HG03342 (cell line): ENCODE measurements at regions not wholly inside any gene's neighbourhood (a gene's known extent, or its start where the extent isn't known, plus 50 kb on each side); places are given as distances from the start of the nearest gene placed in this dataset.

ENCODE experiments used
- ATAC-seq: cut with Tn5 transposase; IDR thresholded peaks from one replicate; pipeline ENCODE4 v1.9.1; 2021; ENCODE audit warnings: mild to moderate bottlenecking, moderate library complexity; ENCODE audit not compliant: unreplicated experiment

DNA sequence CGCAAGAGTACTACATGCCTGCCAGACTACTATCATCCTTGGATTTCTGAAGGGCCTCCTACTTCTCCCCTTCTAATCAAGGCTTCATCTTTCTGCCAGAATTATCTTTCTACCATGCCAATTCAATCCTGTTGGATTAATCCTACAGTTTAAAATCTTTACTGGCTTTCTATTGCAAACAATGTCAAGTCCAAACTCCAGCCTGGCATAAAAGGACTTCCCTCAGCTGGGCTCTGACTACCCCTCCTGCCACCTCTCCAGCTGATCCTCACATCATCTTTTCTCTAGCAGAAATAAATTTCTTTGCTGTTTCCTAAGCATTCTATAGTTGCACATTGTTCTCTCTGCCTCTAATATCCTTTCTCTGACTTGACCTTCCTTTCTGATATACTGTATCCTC is 119.7 kb upstream of the RAD23B start:
- no peak for ATAC-seq

DNA sequence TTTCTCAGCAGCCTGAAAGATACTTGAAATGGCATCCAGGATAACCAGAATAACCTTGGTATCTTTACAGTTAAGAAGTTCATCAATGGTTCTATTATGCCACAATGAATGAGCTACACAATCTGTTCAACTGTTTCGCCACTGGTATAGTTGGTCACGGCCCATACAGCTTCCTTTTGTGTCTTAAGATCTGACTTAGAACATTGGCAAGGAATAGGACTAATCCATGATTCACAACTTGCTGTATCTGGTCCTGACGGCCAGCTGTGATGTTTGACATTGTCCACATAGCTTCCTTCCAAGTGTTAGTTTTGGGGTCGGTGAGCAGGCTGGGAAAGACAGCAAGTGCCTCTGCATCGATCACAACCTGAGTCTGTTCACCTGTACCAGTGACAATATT is 113.3 kb upstream of the RAD23B start:
- ATAC-seq, result no peak

- ATAC-seq, result no peak
These were observed 112.3 kb upstream of the RAD23B start for GRCh38 chr9:107170801-107171200.

DNA sequence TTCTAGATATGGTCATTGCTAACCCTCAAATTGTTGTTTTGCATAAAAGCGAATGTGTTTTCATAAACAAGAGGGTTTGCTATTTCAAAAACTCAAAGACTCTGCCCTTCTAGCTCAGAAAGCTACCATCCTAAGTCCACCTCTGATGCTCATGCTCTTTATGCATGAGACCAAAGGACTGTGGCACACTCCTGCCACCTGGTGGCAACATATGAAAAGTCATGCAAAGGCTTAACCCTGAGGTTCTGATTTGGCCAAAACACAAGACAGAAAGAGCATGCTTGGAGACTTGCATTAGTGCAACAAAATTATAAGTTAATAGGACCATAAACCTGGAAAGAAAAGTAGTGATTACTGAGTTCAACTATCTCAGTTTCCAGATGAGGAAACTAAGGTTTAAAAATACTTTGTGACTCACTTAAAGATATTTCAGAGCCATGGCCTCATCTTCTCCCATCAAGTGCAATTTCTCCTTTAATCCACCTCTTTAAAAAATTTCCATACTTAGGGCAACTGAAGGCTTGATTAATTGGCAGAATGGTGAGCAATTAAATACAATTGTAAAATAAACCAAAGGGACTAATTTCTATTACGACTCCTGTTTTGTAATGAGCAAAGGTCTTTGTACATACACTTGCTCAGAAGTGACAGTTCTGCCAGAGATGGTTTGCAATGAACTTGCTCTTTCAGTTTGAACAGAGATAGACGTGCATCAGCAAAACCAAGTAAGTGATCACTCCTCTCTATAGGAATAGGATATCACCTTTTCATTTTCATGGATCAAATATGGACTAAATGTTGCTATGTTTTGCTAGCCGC is 110.7 kb upstream of the RAD23B start:
- ATAC-seq, result peak; percentile 64

DNA sequence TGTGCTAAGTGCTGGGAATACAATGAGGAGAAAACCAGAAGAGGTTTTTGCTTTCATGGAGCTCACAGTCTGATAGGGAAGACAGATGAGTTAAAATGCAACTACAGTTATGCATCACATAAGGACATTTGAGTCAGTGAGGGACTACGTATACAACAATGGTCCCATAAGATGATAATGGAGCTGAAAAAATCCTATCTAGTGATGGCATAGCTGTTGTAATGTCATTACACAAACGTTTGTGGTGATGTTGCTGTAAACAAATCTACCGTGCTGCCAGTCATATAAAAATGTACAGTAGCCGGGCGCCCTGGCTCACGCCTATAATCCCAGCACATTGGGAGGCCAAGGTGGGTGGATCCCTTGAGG is 110.1 kb upstream of the RAD23B start:
- peak; percentile 56 for ATAC-seq

DNA sequence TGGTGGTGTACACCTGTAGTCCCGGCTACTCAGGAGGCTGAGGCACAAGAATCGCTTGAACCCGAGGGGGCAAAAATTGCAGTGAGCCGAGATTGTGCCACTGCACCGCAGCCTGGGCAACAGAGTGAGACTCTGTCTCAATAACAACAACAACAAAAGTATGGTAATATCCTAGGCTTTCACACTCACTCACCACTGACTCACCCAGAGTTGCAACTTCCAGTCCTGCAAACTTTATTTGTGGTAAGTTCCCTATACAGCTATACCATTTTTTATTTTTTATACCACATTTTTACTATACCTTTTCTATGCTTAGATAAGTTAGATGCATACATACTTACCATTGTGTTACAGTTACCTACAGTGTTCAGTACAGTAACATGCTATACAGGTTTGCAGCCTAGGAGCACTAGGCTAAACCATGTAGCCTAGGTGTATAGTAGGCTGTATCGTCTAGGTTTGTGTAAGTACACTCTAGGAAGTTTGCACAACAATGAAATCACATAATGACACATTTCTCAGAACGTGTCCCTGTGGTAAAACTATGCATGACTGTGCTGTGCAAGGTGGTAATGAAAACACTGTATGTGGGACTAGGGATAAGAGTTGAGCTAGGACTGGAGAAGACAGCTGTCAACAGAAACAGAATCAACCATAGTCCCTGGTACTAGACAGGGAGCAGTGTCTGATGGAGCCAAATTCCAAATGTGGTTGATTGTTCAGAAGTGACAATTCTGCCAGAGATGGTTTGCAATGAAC is 109.5 kb upstream of the RAD23B start:
- no peak for ATAC-seq

DNA sequence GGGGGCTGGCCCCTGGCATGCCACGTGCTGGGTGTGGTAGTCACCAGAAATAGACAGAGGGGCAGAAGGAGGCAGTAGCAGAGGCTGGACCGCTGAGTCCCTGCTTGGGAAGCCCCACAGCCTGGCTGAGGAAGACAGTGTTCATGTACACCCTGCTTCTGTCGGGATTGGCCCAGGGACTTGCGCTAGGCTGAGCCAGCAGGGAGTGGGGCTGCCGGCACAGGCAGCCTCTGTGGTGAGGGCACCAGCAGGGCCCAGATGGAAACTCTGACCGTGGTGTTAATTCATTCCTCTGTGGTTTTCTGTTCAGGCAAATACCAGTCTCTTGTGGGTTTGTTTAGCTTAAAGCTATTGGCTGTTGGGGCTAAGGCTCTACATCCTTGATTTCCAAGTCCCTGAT is 108.6 kb upstream of the RAD23B start:
- ATAC-seq, result no peak

- no peak for ATAC-seq
These were observed 108.0 kb upstream of the RAD23B start for GRCh38 chr9:107175041-107175440.

GRCh38 chr9:107175816-107176435 is 107.2 kb upstream of the RAD23B start:
- no peak for ATAC-seq

DNA sequence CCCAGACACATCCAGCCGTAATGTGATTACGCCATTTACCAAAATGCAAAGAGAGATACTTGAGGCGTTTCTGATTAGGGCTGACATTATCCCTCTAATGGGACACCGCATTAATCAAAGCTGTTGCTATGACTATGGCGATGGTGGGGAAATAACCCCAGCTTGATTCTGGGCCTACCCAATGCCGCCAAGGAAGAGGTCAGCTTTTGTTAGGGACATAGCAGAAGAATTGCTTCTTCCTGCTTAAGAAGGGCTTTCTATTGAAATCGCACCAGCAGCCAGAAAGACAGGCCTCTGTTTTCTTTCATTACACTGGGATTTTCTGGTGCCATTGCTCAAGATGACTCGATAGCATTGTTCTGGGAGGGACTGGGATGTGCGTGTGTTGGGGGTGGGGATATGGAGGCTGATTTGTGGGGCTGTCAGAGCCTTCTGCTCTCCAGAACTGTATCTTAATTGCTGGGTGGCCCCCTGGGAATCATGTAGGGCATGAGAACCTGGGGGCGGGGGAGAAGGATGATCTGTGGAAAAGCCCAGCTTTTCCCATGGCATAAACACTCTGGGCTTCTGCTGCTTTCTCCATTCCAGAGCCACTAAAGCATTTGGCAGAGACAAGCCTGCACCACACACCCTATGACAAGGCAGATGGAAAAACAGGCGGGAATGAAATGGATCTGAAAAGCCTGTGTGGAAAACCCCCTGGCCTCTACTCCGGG is 106.5 kb upstream of the RAD23B start:
- ATAC-seq, result no peak

DNA sequence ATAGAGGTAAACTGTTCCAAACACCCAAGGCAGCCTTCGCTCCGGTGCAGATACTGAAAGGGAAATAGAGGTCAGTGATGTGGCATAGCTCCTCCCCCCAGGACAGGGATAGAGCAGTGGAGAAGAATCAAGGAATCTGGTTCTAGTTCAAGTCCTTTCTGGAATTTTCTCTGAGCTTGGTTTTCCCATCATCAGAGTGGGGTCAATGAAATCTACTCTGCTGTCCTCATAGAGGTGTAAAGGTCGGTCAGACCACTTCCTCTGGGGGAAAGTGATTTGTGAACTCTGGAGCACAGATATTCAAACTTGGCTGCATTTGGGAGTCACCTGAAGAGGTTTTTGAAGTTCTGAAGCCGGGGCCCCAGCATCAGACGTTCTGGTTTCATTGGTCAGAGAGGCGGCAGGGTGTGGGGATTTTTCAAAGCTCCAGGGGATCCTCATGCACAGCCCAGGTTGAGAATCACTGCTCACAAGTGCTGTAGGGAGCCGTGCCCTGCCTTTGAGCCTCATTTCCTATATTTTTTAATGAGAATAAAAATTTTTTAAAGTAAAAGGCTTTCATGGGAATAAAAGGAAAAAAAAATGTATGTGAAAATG is 105.7 kb upstream of the RAD23B start:
- ATAC-seq, result peak; percentile 34

DNA sequence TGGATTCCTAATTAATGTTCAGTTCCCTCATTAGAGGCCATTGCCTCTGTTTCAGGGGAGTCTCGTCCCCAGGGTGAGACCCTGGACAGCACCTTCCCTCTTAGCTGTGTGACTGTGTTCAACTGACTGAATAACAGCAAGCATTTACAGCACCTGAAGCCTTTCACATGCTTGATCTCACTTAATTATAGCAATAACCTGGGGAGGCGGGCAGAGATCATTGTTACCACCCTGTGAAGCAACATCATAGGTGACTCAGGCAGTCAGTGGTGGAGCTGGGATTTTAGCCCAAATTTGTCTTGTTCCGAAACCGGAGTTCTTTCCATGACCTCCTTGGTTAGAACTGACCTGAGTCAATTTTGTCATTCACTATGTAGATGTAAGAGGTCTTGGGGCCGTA is 105.2 kb upstream of the RAD23B start:
- ATAC-seq, result no peak

GRCh38 chr9:107178293-107178692 is 104.8 kb upstream of the RAD23B start:
- no peak for ATAC-seq

- ATAC-seq, result no peak
These were observed 102.9 kb upstream of the RAD23B start for GRCh38 chr9:107180206-107180605.

DNA sequence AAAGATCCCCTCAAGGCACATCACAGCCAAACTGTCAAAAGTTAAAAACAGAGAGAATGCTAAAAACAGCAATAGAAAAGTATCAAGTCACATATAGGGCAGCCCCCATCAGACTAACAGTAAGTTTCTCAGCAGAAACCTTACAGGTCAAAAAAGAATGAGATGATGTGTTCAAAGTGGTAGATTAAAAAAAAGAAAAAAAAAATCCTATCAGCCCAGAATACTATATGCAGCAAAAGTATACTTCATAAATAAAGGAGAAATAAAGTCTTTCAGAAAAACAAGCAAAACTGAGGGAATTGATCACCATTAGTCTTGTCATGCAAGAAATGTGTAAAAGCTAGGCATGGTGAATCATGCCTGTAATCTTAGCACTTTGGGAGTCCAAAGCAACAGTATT is 99.9 kb upstream of the RAD23B start:
- ATAC-seq, result no peak

DNA sequence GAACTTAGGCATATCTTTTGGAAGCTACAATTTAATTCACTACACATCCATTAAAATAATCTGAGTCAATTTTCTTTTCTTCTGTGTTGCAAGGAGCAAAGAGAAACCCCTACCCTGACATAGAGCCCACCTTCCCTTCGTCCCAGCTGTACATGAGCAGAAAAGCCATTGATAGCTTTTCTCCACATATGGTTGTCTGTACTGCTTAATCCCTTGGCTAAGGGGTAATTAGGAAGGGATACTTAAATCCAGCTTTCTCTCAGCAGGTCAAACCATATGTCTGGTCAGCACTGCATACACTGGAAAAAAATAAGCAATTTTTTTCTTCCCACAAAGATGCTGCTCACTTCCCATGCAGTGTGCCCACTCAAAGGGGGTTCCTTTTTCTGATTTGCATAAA is 94.7 kb upstream of the RAD23B start:
- no peak for ATAC-seq

DNA sequence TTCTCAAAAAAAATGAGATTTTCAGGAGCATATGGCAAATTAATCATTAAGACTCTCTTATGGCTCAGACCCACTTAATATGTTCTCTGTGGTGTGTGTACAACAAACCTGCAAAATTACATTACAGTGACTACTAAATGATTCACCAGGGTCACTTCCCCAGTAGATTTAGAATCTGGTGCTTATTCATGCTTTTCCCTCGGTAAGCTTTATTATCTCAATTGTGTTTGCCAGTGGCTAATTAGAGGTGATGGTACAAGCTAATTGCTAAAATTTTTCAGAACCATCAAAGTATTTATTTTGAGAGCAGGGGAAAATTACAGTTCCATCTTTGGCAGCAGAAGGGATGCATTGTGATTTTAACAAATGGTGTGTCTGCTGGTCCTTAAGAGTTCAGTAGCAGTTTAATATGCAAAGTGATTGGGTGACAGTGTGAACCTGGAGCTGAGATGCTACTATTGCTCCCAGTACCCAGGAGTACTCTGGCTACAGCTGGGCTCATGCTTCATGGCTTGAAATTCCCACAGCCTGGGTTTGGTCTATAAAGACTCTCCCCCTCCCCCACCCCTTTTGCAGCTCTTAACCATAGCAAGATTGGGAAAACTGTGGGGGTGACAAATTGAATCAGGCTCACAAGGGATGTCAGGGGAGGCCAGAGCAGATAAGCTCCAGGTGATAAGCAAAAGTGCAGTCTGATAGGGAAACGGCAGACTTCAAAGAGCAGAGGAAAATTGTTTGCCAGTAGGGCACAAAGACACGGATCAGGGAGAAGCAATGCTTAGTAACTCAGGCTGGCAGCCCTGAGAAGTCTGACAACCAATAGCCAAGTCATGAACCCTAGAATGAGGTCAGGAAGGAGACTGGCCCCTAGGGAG is 92.8 kb upstream of the RAD23B start:
- no peak for ATAC-seq

DNA sequence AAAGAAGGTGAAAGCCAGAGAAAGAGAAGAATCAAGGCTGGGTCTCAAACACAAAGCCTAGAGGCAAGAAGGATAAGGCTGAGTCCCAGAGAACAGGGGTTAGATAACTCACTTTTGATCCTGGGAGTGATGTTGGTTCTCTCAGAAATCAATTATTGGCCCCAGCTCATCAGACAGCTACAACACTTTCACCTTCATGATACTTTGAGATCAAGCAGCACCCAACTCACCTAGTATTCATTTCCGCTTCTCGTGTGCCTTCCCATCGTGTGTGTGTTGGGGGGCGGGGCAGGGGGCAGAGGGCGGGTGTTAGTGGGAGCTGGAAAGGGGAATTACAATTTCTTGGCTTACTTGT is 92.2 kb upstream of the RAD23B start:
- ATAC-seq, result no peak

GRCh38 chr9:107193251-107193650 is 89.8 kb upstream of the RAD23B start:
- no peak for ATAC-seq

- ATAC-seq, result no peak
These were observed 84.4 kb upstream of the RAD23B start for GRCh38 chr9:107198718-107199117.
